ENCODE measurements at regions not wholly inside any gene's neighbourhood (a gene's known extent, or its start where the extent isn't known, plus 50 kb on each side); places are given as distances from the start of the nearest gene placed in this dataset.

GRCh38 chrX:68991691-68992345 lies 163.0 kb downstream of the EFNB1 start:
- no peaks in the 10 kb centered on the region for H3K27me3 ChIP-seq (ENCODE audit: control insufficient read depth in 4 of 4, insufficient read depth in 4 of 4, low read length in 3 of 4)
- H3K9me3 ChIP-seq (ENCODE audit: control insufficient read depth in 4 of 4, low read length in 3 of 4) = no peaks in the 10 kb centered on the region
- no peak overlapping the region for H3K27ac ChIP-seq (ENCODE audit: low read depth in 1 of 2, low read length in 2 of 2)
- no peak for TF ChIP-seq ZBTB33 (IDR thresholded peaks at IDR 0.05)
- no peak for TF ChIP-seq MAX (IDR thresholded peaks at IDR 0.05)
- TF ChIP-seq SP1 (IDR thresholded peaks at IDR 0.05) = no peak
- no peak for TF ChIP-seq RXRA (IDR thresholded peaks at IDR 0.05)
- TF ChIP-seq NR2F2 (IDR thresholded peaks at IDR 0.05) = no peak
- TF ChIP-seq EGR1 (IDR thresholded peaks at IDR 0.05; ENCODE audit: low read depth in 2 of 2) = no peak
- H3K4me1 ChIP-seq (ENCODE audit: control insufficient read depth in 4 of 4, insufficient read depth in 4 of 4, low read length in 3 of 4) = peaks cover 0 to 6% (median 0%) of the 10 kb centered on the region in 4 donors
- H3K9ac ChIP-seq (ENCODE audit: low read depth in 1 of 2, low read length in 2 of 2) = no peak overlapping the region
- no peak overlapping the region for H3K4me3 ChIP-seq (ENCODE audit: low read depth in 1 of 3, low read length in 3 of 3)
- no peaks in the 10 kb centered on the region for H3K36me3 ChIP-seq (ENCODE audit: control insufficient read depth in 4 of 4, insufficient read depth in 3 of 4, low read depth in 1 of 4, low read length in 3 of 4)
- no peak for DNase-seq (ENCODE audit: low spot score)
- 90% methylated on average over 3 of the region's 3 CpGs for WGBS

- no peak overlapping the region for H3K4me3 ChIP-seq (ENCODE audit: low read depth in 1 of 3, low read length in 3 of 3)
- no peaks in the 10 kb centered on the region for H3K9me3 ChIP-seq (ENCODE audit: control insufficient read depth in 4 of 4, low read length in 3 of 4)
- H3K27me3 ChIP-seq (ENCODE audit: control insufficient read depth in 4 of 4, insufficient read depth in 4 of 4, low read length in 3 of 4) = no peaks in the 10 kb centered on the region
- H3K27ac ChIP-seq (ENCODE audit: low read depth in 1 of 2, low read length in 2 of 2) = no peak overlapping the region
- no peak overlapping the region for H3K9ac ChIP-seq (ENCODE audit: low read depth in 1 of 2, low read length in 2 of 2)
- H3K4me1 ChIP-seq (ENCODE audit: control insufficient read depth in 4 of 4, insufficient read depth in 4 of 4, low read length in 3 of 4) = peaks cover 0 to 6% (median 0%) of the 10 kb centered on the region in 4 donors
- no peaks in the 10 kb centered on the region for H3K36me3 ChIP-seq (ENCODE audit: control insufficient read depth in 4 of 4, insufficient read depth in 3 of 4, low read depth in 1 of 4, low read length in 3 of 4)
- TF ChIP-seq ZBTB33 (IDR thresholded peaks at IDR 0.05) (no peak), NR2F2 (IDR thresholded peaks at IDR 0.05) (no peak), RAD21 (IDR thresholded peaks at IDR 0.05) (no peak), ATF3 (IDR thresholded peaks at IDR 0.05) (no peak), MAX (IDR thresholded peaks at IDR 0.05) (no peak), CTCF (IDR thresholded peaks at IDR 0.05; ENCODE audit: low read depth, low read length, missing input control) (no peak), YY1 (IDR thresholded peaks at IDR 0.05) (no peak), TAF1 (conservative IDR thresholded peaks at IDR 0.05) (no peak), EGR1 (IDR thresholded peaks at IDR 0.05; ENCODE audit: low read depth in 2 of 2) (no peak)
- WGBS = 59% methylated on average over 1 of the region's 1 CpG
- no peak for DNase-seq (ENCODE audit: low spot score)
Observed at GRCh38 chrX:68990948-68991347, 162.1 kb downstream of the EFNB1 start.

Data from liver (tissue), 8 donors.